ENCODE measurements at regions not wholly inside any gene's neighbourhood (a gene's known extent, or its start where the extent isn't known, plus 50 kb on each side); places are given as distances from the start of the nearest gene placed in this dataset.

DNA sequence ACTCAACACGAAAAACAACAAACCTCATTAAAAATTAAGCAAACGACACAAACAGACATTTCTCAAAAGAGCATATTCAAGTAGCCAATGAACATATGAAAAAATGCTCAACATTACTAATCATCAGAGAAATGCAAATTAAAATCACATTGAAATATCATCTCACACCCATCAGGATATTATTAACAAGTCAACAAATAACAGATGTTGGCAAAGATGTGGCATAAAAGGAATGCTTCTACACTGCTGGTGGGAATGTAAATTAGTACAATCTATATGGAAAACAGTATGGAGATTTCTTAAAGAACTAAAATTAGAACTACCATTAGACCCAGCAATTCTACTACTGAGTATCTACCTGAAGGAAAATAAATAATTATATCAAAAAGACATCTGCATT is 182.2 kb downstream of the KITLG start:
- Histone ChIP-seq H3K9me3 (ENCODE audit: low read length) (no peaks in the 10 kb centered on the region), H3K4me1 (ENCODE audit: insufficient read depth, low read length) (no peaks in the 10 kb centered on the region), H3K9ac (ENCODE audit: insufficient read depth, low read depth, low read length) (no peak overlapping the region), H3K4me3 (replicated peaks in 1 of 3; ENCODE audit: insufficient read depth in 1 of 3, low read depth in 2 of 3, low read length in 3 of 3) (no peak overlapping the region), H3K4me2 (ENCODE audit: low read depth, low read length) (no peak overlapping the region), H3K36me3 (replicated peaks in 1 of 2; ENCODE audit: control insufficient read depth in 1 of 2, insufficient read depth in 2 of 2, low read length in 2 of 2) (no peaks in the 10 kb centered on the region), H3K27me3 (ENCODE audit: control insufficient read depth in 1 of 2, insufficient read depth in 2 of 2, low read length in 2 of 2) (no peaks in the 10 kb centered on the region), H3K79me2 (ENCODE audit: insufficient read depth, low read length) (no peaks in the 10 kb centered on the region), H2AFZ (ENCODE audit: low read length) (no peak overlapping the region), H4K20me1 (ENCODE audit: insufficient read depth, low read length) (no peaks in the 10 kb centered on the region), H3K27ac (ENCODE audit: extremely low read length, insufficient read depth, low read length) (no peak overlapping the region)
- in situ Hi-C loops (cut with HindIII; ENCODE audit: extremely low pct_ligation_motif_present, low pct_unique_long_range_greater_than_20kb) (no loop called here), intact Hi-C loops (cut with micrococcal nuclease; ENCODE audit: unreplicated experiment) (no loop called here)
- POLR2A ChIA-PET = no interaction called here
- 32% methylated on average over 2 of the region's 2 CpGs for WGBS (ENCODE audit: low lambda C conversion rate)
- TF ChIP-seq RBAK (CRISPR knock-in tag; IDR thresholded peaks at IDR 0.05) = no peak
- no peak for TF ChIP-seq RELA (CRISPR knock-in tag; IDR thresholded peaks at IDR 0.05)
- no peak for TF ChIP-seq RFX3 (CRISPR knock-in tag; IDR thresholded peaks at IDR 0.05)
- TF ChIP-seq KDM1A (CRISPR knock-in tag; IDR thresholded peaks at IDR 0.05) = no peak
- no peak for TF ChIP-seq ZNF674 (CRISPR knock-in tag; IDR thresholded peaks at IDR 0.05; ENCODE audit: low read depth)
- no peak for TF ChIP-seq TEAD2 (CRISPR knock-in tag; IDR thresholded peaks at IDR 0.05)
- no peak for TF ChIP-seq REL (CRISPR knock-in tag; conservative IDR thresholded peaks at IDR 0.05)
- TF ChIP-seq, protein P1, sequence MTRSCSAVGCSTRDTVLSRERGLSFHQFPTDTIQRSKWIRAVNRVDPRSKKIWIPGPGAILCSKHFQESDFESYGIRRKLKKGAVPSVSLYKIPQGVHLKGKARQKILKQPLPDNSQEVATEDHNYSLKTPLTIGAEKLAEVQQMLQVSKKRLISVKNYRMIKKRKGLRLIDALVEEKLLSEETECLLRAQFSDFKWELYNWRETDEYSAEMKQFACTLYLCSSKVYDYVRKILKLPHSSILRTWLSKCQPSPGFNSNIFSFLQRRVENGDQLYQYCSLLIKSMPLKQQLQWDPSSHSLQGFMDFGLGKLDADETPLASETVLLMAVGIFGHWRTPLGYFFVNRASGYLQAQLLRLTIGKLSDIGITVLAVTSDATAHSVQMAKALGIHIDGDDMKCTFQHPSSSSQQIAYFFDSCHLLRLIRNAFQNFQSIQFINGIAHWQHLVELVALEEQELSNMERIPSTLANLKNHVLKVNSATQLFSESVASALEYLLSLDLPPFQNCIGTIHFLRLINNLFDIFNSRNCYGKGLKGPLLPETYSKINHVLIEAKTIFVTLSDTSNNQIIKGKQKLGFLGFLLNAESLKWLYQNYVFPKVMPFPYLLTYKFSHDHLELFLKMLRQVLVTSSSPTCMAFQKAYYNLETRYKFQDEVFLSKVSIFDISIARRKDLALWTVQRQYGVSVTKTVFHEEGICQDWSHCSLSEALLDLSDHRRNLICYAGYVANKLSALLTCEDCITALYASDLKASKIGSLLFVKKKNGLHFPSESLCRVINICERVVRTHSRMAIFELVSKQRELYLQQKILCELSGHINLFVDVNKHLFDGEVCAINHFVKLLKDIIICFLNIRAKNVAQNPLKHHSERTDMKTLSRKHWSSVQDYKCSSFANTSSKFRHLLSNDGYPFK (CRISPR knock-in tag; IDR thresholded peaks at IDR 0.05; ENCODE audit: borderline replicate concordance) = no peak
- no peak for TF ChIP-seq ZNF75D (CRISPR knock-in tag; IDR thresholded peaks at IDR 0.05; ENCODE audit: borderline replicate concordance)
- CTCF ChIA-PET (ENCODE audit: low intra/inter-chr PET ratio, low total read pairs) = no interaction called here
- ATAC-seq (no peak), DNase-seq (ENCODE audit: low spot score) (no peak), FAIRE-seq (no peak)
- no TSS peak for BruUV-seq (replicated peaks)
